ENCODE measurements at regions not wholly inside any gene's neighbourhood (a gene's known extent, or its start where the extent isn't known, plus 50 kb on each side); places are given as distances from the start of the nearest gene placed in this dataset.

DNA sequence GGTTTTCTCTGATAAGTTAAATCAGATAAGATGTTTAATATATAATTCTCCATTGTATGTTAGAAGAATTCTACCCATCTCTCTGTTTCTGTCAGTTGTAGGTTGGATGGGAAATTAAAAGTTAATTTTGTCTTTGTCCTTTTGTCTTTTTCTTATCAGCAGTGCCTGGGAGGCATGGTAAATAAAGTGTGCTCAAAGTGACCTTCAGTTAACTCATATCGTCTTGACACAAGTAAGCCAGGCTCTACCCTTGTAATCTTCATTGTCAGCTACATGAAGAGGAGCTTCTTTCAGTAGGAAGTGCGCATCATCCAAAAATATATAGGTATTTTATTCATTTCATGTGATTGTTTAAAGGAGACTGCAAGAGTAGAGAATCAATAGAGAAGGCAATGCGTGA is 138.9 kb upstream of the NRIP1 start:
- no peak for TF ChIP-seq HNF1A (IDR thresholded peaks at IDR 0.05; ENCODE audit: low read depth)
- TF ChIP-seq HNF1A (CRISPR knock-in tag; IDR thresholded peaks at IDR 0.05; ENCODE audit: borderline replicate concordance): no peak
- TF ChIP-seq CTCF (CRISPR knock-in tag; IDR thresholded peaks at IDR 0.05): no peak
- no peak for TF ChIP-seq SNAPC2 (CRISPR knock-in tag; IDR thresholded peaks at IDR 0.05)
- TF ChIP-seq ZNF292 (CRISPR knock-in tag; IDR thresholded peaks at IDR 0.05; ENCODE audit: borderline replicate concordance, low read depth): no peak
- TF ChIP-seq, protein P1, sequence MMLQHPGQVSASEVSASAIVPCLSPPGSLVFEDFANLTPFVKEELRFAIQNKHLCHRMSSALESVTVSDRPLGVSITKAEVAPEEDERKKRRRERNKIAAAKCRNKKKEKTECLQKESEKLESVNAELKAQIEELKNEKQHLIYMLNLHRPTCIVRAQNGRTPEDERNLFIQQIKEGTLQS (CRISPR knock-in tag; IDR thresholded peaks at IDR 0.05): no peak
- TF ChIP-seq ZMAT5 (CRISPR knock-in tag; IDR thresholded peaks at IDR 0.05; ENCODE audit: borderline replicate concordance, low read depth): no peak
- TF ChIP-seq ZNF547 (CRISPR knock-in tag; IDR thresholded peaks at IDR 0.05): no peak
- TF ChIP-seq EHMT2 (IDR thresholded peaks at IDR 0.05; ENCODE audit: borderline replicate concordance, low read depth, low read length): no peak
- TF ChIP-seq SMAD1 (CRISPR knock-in tag; IDR thresholded peaks at IDR 0.05; ENCODE audit: borderline replicate concordance, low read depth): no peak
- no peak for TF ChIP-seq ATF2 (CRISPR knock-in tag; IDR thresholded peaks at IDR 0.05)
- no peak for TF ChIP-seq ZNF354B (CRISPR knock-in tag; IDR thresholded peaks at IDR 0.05)
- no peak for TF ChIP-seq SMC3 (IDR thresholded peaks at IDR 0.05; ENCODE audit: low read length)
- TF ChIP-seq RAD21 (CRISPR knock-in tag; IDR thresholded peaks at IDR 0.05): no peak
